GM21825 (cell line): ENCODE measurements at regions not wholly inside any gene's neighbourhood (a gene's known extent, or its start where the extent isn't known, plus 50 kb on each side); places are given as distances from the start of the nearest gene placed in this dataset.

Source experiments
- ATAC-seq: cut with Tn5 transposase; IDR thresholded peaks from one replicate; pipeline ENCODE4 v1.9.1; 2021; ENCODE audit warnings: mild to moderate bottlenecking, moderate library complexity; ENCODE audit not compliant: unreplicated experiment

DNA sequence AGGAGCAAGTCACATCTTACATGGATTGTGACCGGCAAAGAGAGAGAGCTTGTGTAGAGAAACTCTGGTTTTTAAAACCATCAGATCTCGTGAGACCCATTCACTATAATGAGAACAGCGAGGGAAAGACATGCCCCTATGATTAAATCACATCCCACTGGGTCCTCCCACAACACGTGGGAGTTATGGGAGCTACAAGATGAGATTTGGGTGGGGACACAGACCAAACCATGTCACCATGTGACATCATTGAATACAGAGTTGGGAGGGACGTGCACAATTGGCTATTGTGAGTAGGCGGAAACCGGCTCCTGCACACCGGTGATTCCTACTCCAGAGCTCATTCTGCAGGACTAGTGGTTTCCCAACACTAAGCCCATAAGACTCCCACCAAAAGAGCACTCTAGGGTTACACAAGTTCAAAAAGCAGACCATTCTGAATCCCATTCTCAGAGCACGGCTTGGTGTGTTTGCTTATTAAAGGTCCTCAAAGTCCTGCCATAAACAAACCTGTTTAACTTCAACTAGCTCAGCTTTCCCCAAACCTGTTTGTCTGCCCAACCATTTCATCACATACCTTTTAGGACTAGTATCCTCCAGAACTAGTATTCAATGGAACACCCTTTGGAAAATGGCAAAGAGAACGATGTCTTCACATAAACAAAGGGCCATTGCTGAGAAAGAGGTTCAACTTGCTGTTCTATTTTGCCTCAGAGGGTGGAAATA is 167.6 kb downstream of the TLE3 start:
- no peak for ATAC-seq

DNA sequence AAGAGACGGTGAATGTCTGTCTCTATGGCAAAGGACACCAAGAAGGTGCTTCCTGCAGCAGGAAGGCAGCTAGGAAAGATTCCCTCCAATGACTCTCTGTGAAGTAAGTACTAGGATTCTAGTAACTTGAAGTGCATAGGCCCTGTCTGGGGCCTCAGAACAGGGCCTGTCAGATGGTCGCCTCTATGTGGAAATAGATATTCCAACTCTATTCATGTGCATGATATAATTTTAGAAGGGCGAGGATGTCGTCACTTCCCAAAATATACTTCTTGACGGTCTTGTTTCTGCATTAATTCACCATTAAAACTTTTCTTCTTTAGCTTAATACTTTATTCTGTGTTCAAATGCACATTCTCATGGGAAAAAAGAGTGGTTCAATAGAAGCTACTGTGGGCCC is 167.0 kb downstream of the TLE3 start:
- ATAC-seq = no peak

DNA sequence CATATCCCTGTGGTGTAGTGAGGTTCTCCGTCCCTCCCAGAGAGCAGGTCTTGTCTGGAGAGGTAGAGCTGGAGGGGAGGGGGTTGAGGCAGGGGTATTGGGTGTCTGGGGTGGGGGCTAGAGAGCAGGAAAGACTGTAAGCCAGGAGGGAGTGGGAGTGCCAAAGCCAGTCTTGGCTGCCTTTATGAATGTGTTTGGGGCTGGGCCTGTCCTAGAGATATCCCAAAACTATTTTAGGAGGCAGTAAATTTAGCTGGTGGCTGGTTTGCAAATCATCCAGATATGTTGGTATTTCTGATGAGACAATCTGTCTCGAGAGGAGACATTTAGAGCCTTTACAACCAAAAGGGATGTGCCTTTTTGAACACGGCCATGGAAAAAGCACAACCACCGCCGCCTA is 166.6 kb downstream of the TLE3 start:
- no peak for ATAC-seq

DNA sequence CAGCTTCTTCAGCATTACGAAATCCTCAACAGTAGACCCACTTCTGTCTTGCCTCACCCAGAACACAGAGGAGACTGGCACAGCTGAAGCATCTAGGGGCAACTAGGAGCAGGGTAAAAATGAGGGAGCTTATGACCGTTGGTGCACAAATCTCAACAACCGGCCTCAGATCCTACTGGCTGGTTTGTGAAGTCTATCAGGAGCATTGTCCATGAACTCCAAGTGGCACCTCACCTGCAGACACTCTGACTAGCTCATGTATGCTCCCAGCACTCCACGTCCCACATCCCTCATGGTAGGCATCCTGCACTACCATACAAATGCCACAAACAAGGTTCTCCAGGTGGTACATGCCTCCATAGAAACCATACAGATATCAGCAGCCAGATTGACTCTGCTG is 163.1 kb downstream of the TLE3 start:
- no peak for ATAC-seq

DNA sequence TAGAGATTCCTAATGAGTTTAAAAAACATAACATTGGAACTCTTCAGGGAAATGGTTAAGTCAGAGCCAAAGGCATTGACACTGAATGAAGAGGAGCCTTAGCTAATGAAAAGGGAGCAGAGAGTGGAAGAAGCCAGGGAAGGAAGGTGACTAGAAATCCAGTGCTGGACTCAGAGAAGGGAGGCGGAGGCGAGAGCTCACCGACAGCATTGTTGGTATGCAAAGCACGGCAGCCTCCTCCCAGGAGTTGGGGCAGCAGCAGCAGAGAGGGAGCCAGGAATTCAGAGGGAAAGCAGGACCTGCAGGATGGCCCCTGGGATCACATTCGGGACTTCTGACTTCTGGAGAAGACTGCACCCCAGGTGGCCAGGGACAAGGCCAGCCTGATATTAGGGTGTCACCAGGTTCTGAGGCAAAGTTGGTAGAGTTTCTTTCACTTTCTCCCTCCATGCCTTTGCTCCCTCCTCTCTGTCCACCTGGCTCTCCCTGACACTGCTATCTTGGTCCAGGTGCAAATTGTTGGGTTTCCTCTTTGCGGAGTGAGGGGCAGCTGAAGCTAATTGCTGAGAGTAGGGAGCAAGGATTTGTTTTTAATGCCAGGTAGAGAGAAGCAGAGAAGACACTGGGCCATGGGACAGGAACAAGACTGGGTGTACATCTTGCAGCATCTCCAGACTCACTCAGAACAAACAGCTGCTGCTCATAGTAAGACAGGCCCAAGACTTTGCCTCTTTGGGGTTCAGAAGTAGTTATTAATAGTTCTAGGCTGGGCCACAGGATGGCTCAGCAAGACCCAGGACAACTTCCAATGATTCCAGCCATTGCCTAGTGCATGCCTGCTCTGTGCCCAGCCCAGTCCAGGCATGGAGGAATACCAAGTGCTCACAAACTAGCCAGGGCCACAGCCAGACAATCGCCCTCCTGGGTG is 157.9 kb downstream of the TLE3 start:
- no peak for ATAC-seq

DNA sequence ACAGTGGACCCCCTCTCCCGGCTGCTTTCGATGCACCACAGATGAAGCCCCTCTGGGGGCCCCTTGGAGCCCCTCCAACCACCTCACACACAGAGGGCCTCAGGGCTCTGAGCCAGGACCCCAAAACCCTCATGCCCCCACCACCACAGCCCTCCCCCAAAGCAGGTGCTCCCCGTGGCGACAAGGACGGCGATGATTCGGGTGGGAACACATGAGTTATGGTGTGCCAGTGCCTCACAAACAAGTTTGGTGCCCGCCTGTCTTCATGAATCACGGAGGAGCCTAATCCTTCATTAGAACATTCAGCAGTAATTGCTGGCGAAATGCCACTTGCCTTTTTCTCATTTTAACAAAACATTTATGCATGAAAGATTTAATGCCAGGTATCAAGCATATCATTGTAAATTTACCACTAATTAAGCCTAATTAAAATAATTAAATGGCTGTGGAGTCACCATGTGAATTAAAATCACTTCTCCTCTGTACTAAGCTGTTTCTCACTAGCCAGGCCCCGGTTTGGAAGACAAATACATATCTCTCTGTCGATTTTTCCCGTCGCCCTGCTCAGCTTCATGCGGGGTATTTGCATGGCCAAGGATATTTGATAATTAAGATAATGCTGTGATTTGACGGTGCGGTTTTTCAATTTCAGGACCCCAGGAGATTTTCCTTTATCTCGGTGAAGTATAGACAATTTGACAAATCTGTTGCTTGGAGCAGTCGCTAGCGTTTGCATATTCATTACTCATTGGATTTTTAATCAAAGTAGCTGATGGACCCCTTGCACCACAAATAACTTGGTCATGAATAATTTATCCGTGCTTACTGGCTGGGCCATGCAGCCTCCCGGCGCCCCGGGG is 157.0 kb downstream of the TLE3 start:
- no peak for ATAC-seq

DNA sequence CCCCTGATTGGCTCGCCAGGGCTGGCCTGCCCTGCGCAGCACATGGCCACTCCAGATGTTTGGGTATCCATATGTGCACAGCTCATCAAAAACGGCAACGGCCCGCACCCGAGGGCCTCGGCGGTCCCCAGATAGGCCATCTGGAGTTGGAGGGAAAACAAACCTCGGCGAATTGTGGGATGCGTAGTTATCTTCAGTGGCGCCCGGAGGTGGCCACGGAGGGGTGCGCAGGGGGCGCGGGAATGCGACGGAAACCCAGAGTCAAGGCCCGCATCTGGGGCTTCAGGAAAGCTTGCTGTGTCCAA is 156.5 kb downstream of the TLE3 start:
- no peak for ATAC-seq

DNA sequence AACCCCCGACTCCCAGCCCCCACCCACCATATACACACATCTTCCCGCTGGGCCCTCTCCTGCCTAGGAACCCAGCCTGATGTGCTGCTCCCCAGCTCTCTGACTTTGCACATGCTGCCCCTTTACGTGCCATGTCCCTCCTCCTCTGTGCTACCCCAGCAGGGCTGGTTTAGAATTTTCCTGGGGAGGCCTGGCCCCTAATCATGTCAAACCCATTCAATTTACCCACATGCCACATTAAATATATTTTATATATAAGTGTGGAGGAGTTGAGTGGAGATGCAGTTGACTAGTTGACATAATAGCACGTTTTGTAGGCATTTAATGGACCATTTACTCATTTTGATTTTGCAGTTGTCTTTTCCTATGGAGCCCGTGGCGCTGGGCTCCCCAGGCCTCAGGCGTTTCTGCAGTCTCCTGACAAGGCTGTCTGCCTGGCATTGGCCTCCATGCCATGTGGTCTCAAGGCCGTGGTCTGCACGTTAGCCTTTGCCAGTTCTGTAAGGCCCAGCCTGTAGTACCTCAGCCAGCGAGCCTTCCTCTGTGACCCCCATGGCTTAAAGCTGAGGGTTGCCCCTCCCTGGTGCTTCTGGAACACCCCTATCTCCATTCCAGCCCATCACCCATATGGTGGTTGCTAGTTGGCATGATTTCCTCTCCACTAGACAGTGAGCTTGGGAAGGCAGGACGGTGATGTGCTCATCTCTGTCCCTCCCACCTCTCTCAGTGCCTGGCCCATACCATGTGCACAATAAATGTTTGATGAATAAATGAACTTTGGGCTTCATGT is 155.8 kb downstream of the TLE3 start:
- ATAC-seq = no peak

DNA sequence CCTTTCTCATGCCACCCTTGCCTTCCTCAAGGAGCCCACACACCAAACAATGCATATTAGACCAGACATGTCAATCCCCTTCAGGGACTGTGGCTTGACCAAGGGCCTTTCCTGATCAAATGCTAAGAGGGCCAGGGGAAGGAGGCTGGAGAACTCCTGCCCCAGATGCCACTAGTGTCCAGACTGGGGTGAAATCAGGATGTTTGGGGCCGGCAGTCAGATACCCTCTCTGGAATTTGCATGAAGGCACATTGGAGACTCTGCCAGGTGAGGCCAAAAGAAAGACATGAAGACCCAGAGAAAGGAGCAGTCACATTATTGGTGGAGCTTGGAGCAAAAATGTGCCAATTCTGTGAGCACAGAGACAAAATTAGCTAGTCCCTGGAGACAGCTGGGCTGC is 154.1 kb downstream of the TLE3 start:
- ATAC-seq = no peak

DNA sequence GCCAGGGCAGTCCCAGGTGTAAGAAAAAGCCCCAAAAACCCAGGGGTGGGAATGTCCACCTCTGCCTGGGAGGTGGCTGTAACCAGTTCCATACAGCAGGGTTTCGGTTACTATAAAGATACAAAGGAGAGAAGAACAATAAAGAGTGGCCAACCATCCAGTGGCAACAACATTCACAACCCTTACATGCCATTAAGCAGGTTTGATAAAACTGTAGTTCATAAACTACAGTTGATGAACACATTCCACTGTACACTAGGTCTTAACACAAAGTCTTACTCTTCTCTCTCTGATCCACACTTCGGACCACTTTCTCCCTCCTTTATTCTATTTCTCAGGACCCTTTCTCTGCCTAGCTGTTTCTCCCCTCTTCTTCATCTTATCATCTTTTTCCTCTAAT is 152.0 kb downstream of the TLE3 start:
- ATAC-seq = no peak

DNA sequence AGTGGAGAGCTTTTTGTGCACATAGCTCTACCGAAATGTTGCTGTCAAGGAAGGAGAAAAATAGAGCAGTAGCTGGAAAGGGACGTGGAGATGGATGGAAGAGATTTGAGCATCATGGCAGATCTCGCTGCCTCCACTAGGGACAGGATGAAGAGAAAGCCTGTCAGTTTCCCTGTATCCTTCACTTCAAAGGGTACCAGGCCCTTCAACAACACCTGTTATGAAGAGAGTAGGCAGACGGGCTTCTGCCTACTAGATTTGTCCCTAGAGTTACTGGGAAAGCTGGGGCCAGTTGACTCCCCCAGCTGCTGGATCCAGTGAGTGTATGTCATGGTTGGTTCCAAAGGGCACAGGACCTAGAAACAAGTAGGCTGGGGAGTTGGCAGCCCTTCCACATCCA is 150.8 kb downstream of the TLE3 start:
- ATAC-seq = no peak

DNA sequence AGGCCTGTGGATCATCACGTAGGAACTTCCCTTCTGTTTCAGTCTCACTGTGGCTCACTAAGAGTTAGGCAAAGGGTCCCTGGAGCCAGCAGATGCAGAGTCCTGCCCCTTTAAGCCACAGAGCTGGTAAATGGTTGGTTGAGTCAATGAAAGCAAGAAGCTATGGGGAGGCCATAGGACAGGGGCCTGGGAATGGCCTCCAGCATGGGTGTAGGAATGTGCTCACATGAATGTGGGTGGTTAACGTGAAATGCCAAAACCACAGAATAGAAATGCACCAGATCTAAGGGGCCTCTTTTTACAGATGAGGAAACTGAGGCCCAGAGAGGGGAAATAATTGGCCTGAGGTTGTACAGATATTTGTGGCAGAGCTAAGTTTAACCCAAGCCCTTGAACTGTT is 150.3 kb downstream of the TLE3 start:
- no peak for ATAC-seq

DNA sequence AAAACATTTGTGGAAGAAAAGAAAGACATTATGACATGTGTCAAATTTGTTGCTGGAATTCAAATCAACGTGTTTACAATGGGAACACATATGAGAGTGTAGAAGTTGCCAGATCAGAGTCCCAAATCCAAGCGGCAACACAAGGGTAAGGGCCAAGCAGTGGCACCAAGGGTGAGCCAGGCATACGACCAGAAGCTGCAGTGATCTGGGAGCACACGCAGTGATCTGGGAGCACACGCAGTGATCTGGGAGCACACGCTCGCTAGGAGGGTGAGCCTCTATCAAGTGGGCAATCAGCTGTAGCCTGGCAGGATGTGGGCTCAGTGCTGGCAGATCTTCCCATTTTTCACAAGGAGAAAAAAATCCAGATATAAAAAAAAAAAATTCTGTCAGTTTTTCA is 148.2 kb downstream of the TLE3 start:
- no peak for ATAC-seq

DNA sequence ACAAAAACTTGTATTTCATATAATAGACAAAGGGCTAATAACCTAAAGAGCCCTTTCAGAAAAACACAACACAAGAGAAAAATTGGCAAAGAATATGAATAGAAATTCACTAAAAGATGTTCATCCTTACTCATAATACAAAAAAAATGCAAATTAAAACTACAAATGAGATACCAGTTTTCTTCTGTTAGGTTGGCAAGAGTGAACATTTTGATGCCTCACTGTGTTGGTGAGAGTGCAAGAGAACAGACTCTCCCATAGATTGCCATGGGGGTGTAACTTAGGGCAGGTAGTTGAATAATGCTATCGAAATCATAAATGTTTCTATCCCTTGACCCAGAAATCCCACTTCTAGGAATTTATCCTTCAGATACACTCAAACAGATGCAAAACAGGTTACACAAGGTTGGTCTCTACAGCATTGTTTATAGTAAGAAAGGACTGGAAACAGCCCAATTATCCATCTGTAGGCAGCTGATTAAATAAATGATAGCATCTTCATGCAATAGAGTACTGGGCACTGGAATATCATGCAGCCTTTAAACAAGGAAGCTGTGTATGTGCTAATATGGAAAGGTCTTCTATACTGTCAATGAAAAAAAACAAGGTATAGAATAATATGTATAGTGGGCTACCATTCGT is 146.3 kb downstream of the TLE3 start:
- no peak for ATAC-seq

DNA sequence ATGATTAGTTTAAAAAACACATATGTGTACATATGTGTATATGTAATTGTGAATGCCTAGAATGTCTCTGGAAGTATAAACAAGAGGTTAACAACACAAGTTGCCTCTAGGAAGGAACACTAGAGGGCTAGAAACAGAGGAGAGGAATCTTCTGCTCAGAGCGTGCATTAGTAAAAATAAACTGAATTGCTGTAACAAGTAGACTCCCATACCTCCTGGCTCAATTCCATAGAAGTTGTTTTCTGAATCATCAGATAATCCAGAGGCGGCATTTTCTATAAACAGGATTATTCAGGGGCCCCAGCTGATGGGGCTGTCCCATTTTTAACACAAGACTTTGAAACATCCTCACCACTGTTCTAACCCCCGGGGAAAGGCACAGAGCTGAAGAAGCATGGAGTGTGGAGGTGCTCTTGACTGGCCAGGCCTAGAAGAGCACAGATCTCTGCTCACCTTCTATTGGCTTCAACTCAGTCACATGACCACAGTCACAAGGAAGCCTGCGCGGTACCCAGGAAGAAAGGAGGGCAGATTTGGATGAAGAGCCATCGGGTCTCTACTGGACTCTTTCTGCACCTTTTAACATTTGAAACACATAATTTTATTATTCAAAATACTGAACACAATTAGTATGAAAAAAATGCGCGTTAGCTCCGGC is 145.7 kb downstream of the TLE3 start:
- ATAC-seq = no peak

DNA sequence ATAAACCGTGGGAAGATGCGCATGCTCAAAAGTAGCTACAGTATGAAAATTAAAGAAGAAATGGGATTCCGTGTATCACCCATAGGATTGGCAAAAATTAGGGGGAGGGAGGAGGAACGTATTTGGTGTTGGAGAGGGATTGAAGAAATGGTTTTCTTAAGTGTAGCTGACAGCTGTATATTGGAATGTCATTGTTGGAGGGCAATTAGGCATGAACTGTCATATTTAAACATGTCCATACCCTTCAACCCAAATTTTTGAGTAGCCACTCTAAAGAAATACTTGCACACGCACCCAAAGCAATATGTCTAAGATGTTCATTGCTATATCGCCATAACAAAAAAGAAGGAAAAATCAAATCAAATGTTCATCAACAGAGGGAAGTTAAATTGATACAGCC is 144.7 kb downstream of the TLE3 start:
- ATAC-seq = no peak

DNA sequence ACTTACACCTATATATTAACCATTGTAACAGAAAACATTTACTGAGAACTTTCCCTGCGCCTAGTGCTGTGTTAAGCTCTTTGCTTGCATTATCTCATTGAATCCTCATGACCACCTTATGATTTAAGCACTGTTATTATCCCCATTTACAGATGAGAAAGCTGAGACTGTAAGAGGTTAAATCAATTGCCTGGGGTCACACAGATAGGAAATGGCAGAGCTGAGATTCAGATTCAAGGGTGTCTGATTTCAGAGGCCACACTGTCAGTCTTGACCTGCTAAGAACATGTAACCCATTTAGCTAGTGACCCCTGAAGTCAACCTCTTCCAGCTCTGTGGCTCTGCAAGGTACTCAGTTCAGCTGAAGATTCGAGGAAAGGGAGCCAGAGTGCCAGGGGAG is 143.9 kb downstream of the TLE3 start:
- ATAC-seq = no peak

DNA sequence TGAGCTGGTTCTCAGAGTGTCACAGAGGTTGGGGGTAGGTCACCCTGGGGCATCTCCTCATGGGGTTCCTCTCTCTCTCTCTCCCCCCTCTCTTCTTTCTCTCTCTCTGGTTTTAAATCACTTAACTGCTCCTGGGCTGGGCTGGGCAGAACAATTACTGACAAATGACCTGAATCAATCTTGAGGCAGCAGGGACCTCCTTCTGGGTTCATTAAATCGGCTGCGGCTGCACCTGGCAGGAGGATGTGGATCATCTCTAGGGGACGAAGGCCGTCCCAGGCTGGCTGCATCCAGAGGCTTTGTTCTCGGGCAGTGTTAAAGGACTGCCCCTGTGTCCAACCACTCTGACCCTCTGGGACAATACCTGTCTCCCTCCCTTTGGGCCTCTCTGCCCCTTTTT is 143.1 kb downstream of the TLE3 start:
- no peak for ATAC-seq

DNA sequence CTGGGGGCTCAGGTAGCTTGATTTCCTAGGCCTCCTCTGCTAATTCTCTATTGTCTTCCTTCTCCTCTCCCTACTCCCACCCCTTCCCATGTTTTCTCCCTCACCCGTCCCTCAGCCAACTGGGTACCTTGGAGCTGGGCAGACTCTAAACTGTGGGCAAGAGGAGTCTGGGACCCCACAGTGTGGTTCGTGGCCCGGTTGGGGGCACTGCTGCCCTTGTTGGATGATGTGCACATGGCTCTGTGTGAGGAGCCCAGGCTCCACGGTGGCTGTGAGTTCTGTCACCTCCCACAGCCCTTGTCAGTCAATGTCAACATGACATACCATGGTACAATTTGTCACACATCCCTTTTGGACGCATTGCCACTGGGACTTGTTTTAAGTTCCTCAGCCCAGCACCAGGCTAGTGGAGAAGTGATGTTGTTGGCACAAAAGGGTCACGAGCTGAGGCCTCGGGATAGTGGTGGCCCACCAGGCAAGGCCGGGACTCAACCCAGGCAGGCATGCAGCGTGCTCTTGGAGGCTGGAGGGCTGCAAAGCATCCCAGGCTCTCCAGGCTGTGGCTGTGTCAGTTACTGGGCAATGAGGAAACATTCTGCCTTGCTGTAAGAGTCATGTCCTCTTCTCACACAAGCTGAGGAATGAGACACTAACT is 142.3 kb downstream of the TLE3 start:
- ATAC-seq = no peak
